SH-SY5Y (cell line): ENCODE measurements at regions not wholly inside any gene's neighbourhood (a gene's known extent, or its start where the extent isn't known, plus 50 kb on each side); places are given as distances from the start of the nearest gene placed in this dataset.

Source experiments
- GATA2 ChIP-seq: IDR thresholded peaks from 2 replicates; pipeline ENCODE4 v1.6.1; 2011; ENCODE audit warnings: mild to moderate bottlenecking, low read depth, low read length
- GATA3 ChIP-seq: IDR thresholded peaks from 2 replicates; pipeline ENCODE4 v1.6.1; 2011; ENCODE audit warnings: low read depth, mild to moderate bottlenecking, low read length, moderate library complexity

GRCh38 chr21:22925032-22925431, 1926.8 kb downstream of the NCAM2 start:
- TF ChIP-seq GATA3 (no peak), GATA2 (no peak)

- TF ChIP-seq GATA2: no peak
- no peak for TF ChIP-seq GATA3
These were observed 1929.3 kb downstream of the NCAM2 start for GRCh38 chr21:22927469-22927868.

- TF ChIP-seq GATA3: no peak
- TF ChIP-seq GATA2: no peak
These were observed 1943.7 kb downstream of the NCAM2 start for GRCh38 chr21:22941779-22942490.

GRCh38 chr21:22955559-22955958, 1957.3 kb downstream of the NCAM2 start:
- TF ChIP-seq GATA2 (no peak), GATA3 (no peak)

GRCh38 chr21:22961258-22961657, 1963.0 kb downstream of the NCAM2 start:
- TF ChIP-seq GATA3 (no peak), GATA2 (no peak)

- TF ChIP-seq GATA2 (no peak), GATA3 (no peak)
These were observed 1967.4 kb downstream of the NCAM2 start for GRCh38 chr21:22965455-22966135.

- TF ChIP-seq GATA3: no peak
- TF ChIP-seq GATA2: no peak
These were observed 1983.6 kb downstream of the NCAM2 start for GRCh38 chr21:22981819-22982218.

GRCh38 chr21:22993144-22993543, 1994.9 kb downstream of the NCAM2 start:
- TF ChIP-seq GATA3 (no peak), GATA2 (no peak)

GRCh38 chr21:22993822-22994574, 1995.8 kb downstream of the NCAM2 start:
- TF ChIP-seq GATA3 (no peak), GATA2 (no peak)

GRCh38 chr21:23003951-23004350, 2005.7 kb downstream of the NCAM2 start:
- TF ChIP-seq GATA3: no peak

- peak; percentile 49; the same call in 1 of the 2 replicates for TF ChIP-seq GATA3
- peak; percentile 69 for TF ChIP-seq GATA2
These were observed 2010.5 kb downstream of the NCAM2 start for GRCh38 chr21:23008601-23009202.

- TF ChIP-seq GATA3: 0 out of 2 replicates have a peak, but pooled peaks have one; percentile 3
- TF ChIP-seq GATA2: peak; percentile 52; the same call in 1 of the 2 replicates
These were observed 2011.2 kb downstream of the NCAM2 start for GRCh38 chr21:23009360-23009759.

GRCh38 chr21:23014021-23014420, 2015.8 kb downstream of the NCAM2 start:
- no peak for TF ChIP-seq GATA3
- TF ChIP-seq GATA2: no peak

- no peak for TF ChIP-seq GATA2
- no peak for TF ChIP-seq GATA3
These were observed 2018.4 kb downstream of the NCAM2 start for GRCh38 chr21:23016617-23017016.
